ENCODE measurements at regions not wholly inside any gene's neighbourhood (a gene's known extent, or its start where the extent isn't known, plus 50 kb on each side); places are given as distances from the start of the nearest gene placed in this dataset.

DNA sequence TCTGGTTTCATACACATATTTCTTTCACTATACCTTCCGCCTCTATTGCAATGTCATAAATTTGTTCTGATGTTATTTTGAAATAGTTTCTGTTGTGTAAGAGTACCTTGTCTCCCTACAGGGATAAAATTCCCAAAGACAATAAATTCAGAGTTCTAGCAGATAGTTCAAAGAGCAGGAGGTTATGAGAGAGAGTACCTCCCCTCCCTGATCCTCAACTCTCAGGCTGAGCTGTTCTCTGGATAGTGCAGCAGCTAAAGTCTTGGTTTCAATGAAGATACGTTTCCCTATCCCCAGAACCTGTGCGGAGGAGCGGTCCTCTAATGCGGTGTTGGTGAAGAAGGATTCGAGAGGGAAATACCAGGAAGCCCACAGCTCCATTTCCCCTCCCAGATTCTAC is 190.2 kb upstream of the CPHXL start:
- Histone ChIP-seq H3K4me3 (ENCODE audit: insufficient read depth, low read depth, low read length) (no peak overlapping the region), H3K27ac (ENCODE audit: low read depth, low read length) (no peak overlapping the region), H3K36me3 (ENCODE audit: insufficient read depth, low read length) (no peaks in the 10 kb centered on the region), H3K9ac (ENCODE audit: low read length) (no peak overlapping the region), H4K20me1 (ENCODE audit: insufficient read depth, low read length) (no peaks in the 10 kb centered on the region), H3K9me3 (ENCODE audit: insufficient read depth, low read depth, low read length) (no peaks in the 10 kb centered on the region), H2AFZ (ENCODE audit: low read depth, low read length) (no peak overlapping the region), H3K27me3 (ENCODE audit: insufficient read depth, low read length) (no peaks in the 10 kb centered on the region), H3K79me2 (ENCODE audit: insufficient read depth, low read length) (no peaks in the 10 kb centered on the region), H3K4me1 (ENCODE audit: insufficient read depth, low read length) (no peaks in the 10 kb centered on the region), H3K4me2 (ENCODE audit: low read length) (no peak overlapping the region)
- H3K27me3 Mint-ChIP-seq (ENCODE audit: low read depth, unreplicated experiment) = peaks cover 2% of the 10 kb centered on the region
- H3K27ac Mint-ChIP-seq (ENCODE audit: unreplicated experiment) = no peak overlapping the region
- FAIRE-seq (no peak), DNase-seq (ENCODE audit: low read depth) (no peak)
- TF ChIP-seq CTCF (IDR thresholded peaks at IDR 0.05; ENCODE audit: insufficient read depth, low read depth, low read length) = no peak
- no peak for TF ChIP-seq EZH2 (IDR thresholded peaks at IDR 0.05; ENCODE audit: insufficient read depth, low read length)
- peaks cover 4% of the 10 kb centered on the region for H3K9me3 Mint-ChIP-seq (ENCODE audit: unreplicated experiment)
- H3K4me1 Mint-ChIP-seq (ENCODE audit: low read depth, unreplicated experiment) = no peaks in the 10 kb centered on the region
- H3K36me3 Mint-ChIP-seq (ENCODE audit: low read depth, unreplicated experiment) = no peaks in the 10 kb centered on the region
- H3K4me3 Mint-ChIP-seq (ENCODE audit: unreplicated experiment) = no peak overlapping the region

DNA sequence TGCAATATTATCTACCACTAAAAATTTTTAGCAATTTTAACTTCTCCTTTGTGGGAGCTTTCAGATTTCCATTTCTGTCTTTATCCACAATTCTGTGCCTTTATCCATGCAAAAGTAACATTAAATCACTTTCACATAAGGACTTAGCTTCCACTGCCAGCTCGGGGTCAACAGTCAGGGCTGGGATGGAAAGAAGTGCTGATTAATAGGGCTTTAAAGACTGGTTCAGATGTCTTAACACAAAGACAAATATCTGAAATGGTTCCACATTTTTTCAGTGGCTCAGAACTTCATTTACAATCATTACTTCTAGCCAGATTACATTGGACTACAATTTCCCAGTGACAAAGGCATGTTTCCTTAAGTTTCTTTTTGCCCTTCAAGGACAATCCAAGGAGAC is 191.8 kb upstream of the CPHXL start:
- Histone ChIP-seq H3K9me3 (ENCODE audit: insufficient read depth, low read depth, low read length) (no peaks in the 10 kb centered on the region), H3K79me2 (ENCODE audit: insufficient read depth, low read length) (no peaks in the 10 kb centered on the region), H3K27me3 (ENCODE audit: insufficient read depth, low read length) (no peaks in the 10 kb centered on the region), H2AFZ (ENCODE audit: low read depth, low read length) (no peak overlapping the region), H3K4me2 (ENCODE audit: low read length) (no peak overlapping the region), H3K9ac (ENCODE audit: low read length) (no peak overlapping the region), H4K20me1 (ENCODE audit: insufficient read depth, low read length) (no peaks in the 10 kb centered on the region), H3K4me1 (ENCODE audit: insufficient read depth, low read length) (no peaks in the 10 kb centered on the region), H3K36me3 (ENCODE audit: insufficient read depth, low read length) (no peaks in the 10 kb centered on the region), H3K4me3 (ENCODE audit: insufficient read depth, low read depth, low read length) (no peak overlapping the region), H3K27ac (ENCODE audit: low read depth, low read length) (no peak overlapping the region)
- no peak for DNase-seq (ENCODE audit: low read depth)
- H3K9me3 Mint-ChIP-seq (ENCODE audit: unreplicated experiment) = peaks cover 4% of the 10 kb centered on the region
- H3K4me3 Mint-ChIP-seq (ENCODE audit: unreplicated experiment) = no peak overlapping the region
- H3K27ac Mint-ChIP-seq (ENCODE audit: unreplicated experiment) = no peak overlapping the region
- H3K4me1 Mint-ChIP-seq (ENCODE audit: low read depth, unreplicated experiment) = no peaks in the 10 kb centered on the region
- peaks cover 2% of the 10 kb centered on the region for H3K27me3 Mint-ChIP-seq (ENCODE audit: low read depth, unreplicated experiment)
- FAIRE-seq = no peak
- TF ChIP-seq CTCF (IDR thresholded peaks at IDR 0.05; ENCODE audit: insufficient read depth, low read depth, low read length) (no peak), EZH2 (IDR thresholded peaks at IDR 0.05; ENCODE audit: insufficient read depth, low read length) (no peak)
- H3K36me3 Mint-ChIP-seq (ENCODE audit: low read depth, unreplicated experiment) = no peaks in the 10 kb centered on the region

DNA sequence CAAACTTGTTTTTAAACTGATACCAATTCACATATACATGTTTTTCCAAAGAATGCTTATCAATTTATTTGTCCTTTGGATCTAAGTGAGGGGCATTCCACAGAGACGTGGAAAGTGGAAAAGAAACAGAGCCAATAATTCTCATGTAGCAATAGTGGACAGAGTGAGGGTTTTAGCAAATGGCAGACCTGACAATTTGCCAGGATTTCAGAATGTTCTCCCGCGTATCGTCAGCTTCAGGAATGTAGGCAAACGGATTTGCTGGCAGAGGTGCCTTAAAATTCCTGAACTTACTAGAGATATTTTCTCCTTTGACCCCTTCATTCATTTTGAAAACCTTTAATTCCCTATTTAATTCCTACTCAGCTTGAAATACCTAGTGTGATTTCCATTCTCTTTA is 193.4 kb upstream of the CPHXL start:
- Mint-ChIP-seq H3K9me3 (ENCODE audit: unreplicated experiment) (peaks cover 2% of the 10 kb centered on the region), H3K27ac (ENCODE audit: unreplicated experiment) (no peak overlapping the region), H3K27me3 (ENCODE audit: low read depth, unreplicated experiment) (peaks cover 2% of the 10 kb centered on the region), H3K4me1 (ENCODE audit: low read depth, unreplicated experiment) (no peaks in the 10 kb centered on the region), H3K36me3 (ENCODE audit: low read depth, unreplicated experiment) (no peaks in the 10 kb centered on the region), H3K4me3 (ENCODE audit: unreplicated experiment) (no peak overlapping the region)
- Histone ChIP-seq H3K27me3 (ENCODE audit: insufficient read depth, low read length) (no peaks in the 10 kb centered on the region), H3K4me1 (ENCODE audit: insufficient read depth, low read length) (no peaks in the 10 kb centered on the region), H3K9me3 (ENCODE audit: insufficient read depth, low read depth, low read length) (no peaks in the 10 kb centered on the region), H3K27ac (ENCODE audit: low read depth, low read length) (no peak overlapping the region), H3K4me2 (ENCODE audit: low read length) (no peak overlapping the region), H2AFZ (ENCODE audit: low read depth, low read length) (no peak overlapping the region), H3K36me3 (ENCODE audit: insufficient read depth, low read length) (no peaks in the 10 kb centered on the region), H4K20me1 (ENCODE audit: insufficient read depth, low read length) (no peaks in the 10 kb centered on the region), H3K4me3 (ENCODE audit: insufficient read depth, low read depth, low read length) (no peak overlapping the region), H3K9ac (ENCODE audit: low read length) (no peak overlapping the region), H3K79me2 (ENCODE audit: insufficient read depth, low read length) (no peaks in the 10 kb centered on the region)
- TF ChIP-seq EZH2 (IDR thresholded peaks at IDR 0.05; ENCODE audit: insufficient read depth, low read length) = no peak
- no peak for TF ChIP-seq CTCF (IDR thresholded peaks at IDR 0.05; ENCODE audit: insufficient read depth, low read depth, low read length)
- DNase-seq (ENCODE audit: low read depth) (no peak), FAIRE-seq (no peak)

Data from astrocyte (in vitro differentiated cells and primary cell).